HepG2 (cell line): ENCODE measurements at regions not wholly inside any gene's neighbourhood (a gene's known extent, or its start where the extent isn't known, plus 50 kb on each side); places are given as distances from the start of the nearest gene placed in this dataset.

ENCODE experiments used
- ATAC-seq: fragments of 200-7000 bp; cut with Tn5 transposase; 3 replicates; pipeline ENCODE4 v1.9.1; 2020; ENCODE audit warnings: mild to moderate bottlenecking, moderate library complexity
- BruUV-seq: library from RNA; stranded (reverse); fragments of 400-500 nt; replicated peaks from 2 replicates; lab custom pipeline; 2021; lab: Mats Ljungman, UMichigan
- CTCF ChIA-PET: fragments of 300-600 bp; formaldehyde crosslinking; extraction: SDS; loops from one replicate; lab custom pipeline; 2021; ENCODE audit warnings: low total read pairs, inconsistent platforms, low intra/inter-chr PET ratio; lab: Yijun Ruan, JAX
- POLR2A ChIA-PET: fragments of 350-600 bp; sonication (Branson Sonifier 250); formaldehyde crosslinking; loops from one replicate; lab custom pipeline; 2020; ENCODE audit warnings: antibody characterized with exemption, inconsistent platforms; lab: Yijun Ruan, JAX
- DNase-seq: peaks from one replicate; pipeline ENCODE4 v3.0.0-alpha.2; 2015; ENCODE audit warnings: low spot score
- FAIRE-seq: peaks from 3 replicates; lab custom pipeline; 2011; peaks lifted over from hg19 to GRCh38; lab: Jason Lieb, UNC
- H2AFZ ChIP-seq: one replicate; pipeline ENCODE4 v1.6.1; 2011; ENCODE audit warnings: low read length, inconsistent platforms
- H3K27ac ChIP-seq: fragments of 300-600 bp; 3 replicates; pipeline ENCODE4 v1.8.0; 2011; ENCODE audit warnings: mixed run types, mild to moderate bottlenecking, mixed read lengths, low read length, inconsistent platforms; ENCODE audit not compliant: insufficient read depth; ENCODE audit errors: extremely low read length
- H3K27me3 ChIP-seq, 2 experiments: fragments of 200-600 bp in 1 of 2; 2 replicates in 1 of 2; 3 replicates in 1 of 2; pipeline versions ENCODE4 v1.6.0 to v1.8.0; 2011; ENCODE audit warnings: low read length in 2 of 2, mild to moderate bottlenecking in 2 of 2, moderate library complexity in 2 of 2, inconsistent platforms in 1 of 2; ENCODE audit not compliant: insufficient read depth in 2 of 2, control insufficient read depth in 1 of 2
- H3K36me3 ChIP-seq, 2 experiments: fragments of 200-600 bp in 1 of 2; replicated peaks in 1 of 2; 2 replicates in 1 of 2; 3 replicates in 1 of 2; pipeline versions ENCODE4 v1.5.1 to v1.8.0; 2011; ENCODE audit warnings: low read length in 2 of 2, inconsistent platforms in 1 of 2; ENCODE audit not compliant: insufficient read depth in 2 of 2, control insufficient read depth in 1 of 2
- H3K4me1 ChIP-seq: 2 replicates; pipeline ENCODE4 v1.5.1; 2012; ENCODE audit warnings: low read length, inconsistent platforms; ENCODE audit not compliant: insufficient read depth
- H3K4me2 ChIP-seq: 2 replicates; pipeline ENCODE4 v1.6.0; 2011; ENCODE audit warnings: low read depth, low read length, inconsistent platforms
- H3K4me3 ChIP-seq, 3 experiments: fragments of 200-600 bp in 1 of 3; sonication (generic), shearing (Covaris generic) in 1 of 3; replicated peaks in 1 of 3; 2 replicates each; pipeline ENCODE4 v1.5.1; 2011 to 2016; ENCODE audit warnings: low read length in 3 of 3, inconsistent platforms in 2 of 3, low read depth in 2 of 3, mild to moderate bottlenecking in 2 of 3, control low read depth in 1 of 3, mixed read lengths in 1 of 3; ENCODE audit not compliant: insufficient read depth in 1 of 3
- H3K79me2 ChIP-seq: one replicate; pipeline ENCODE4 v1.6.1; 2011; ENCODE audit warnings: low read length, inconsistent platforms; ENCODE audit not compliant: insufficient read depth
- H3K9ac ChIP-seq: 2 replicates; pipeline ENCODE4 v1.6.0; 2011; ENCODE audit warnings: mild to moderate bottlenecking, low read depth, low read length, inconsistent platforms; ENCODE audit not compliant: insufficient read depth
- H3K9me3 ChIP-seq: 2 replicates; pipeline ENCODE4 v1.5.1; 2012; ENCODE audit warnings: mild to moderate bottlenecking, low read length
- H4K20me1 ChIP-seq: 2 replicates; pipeline ENCODE4 v1.6.0; 2011; ENCODE audit warnings: inconsistent platforms, mild to moderate bottlenecking, low read length, moderate library complexity; ENCODE audit not compliant: insufficient read depth
- CEBPB ChIP-seq: IDR thresholded peaks from 2 replicates; pipeline ENCODE4 v1.6.1; 2011; ENCODE audit warnings: low read depth, low read length, improper control_type of control experiment, borderline replicate concordance
- CREB1 ChIP-seq, 2 experiments: fragments of 450-650 bp in 1 of 2; IDR thresholded peaks; 2 replicates each; pipeline ENCODE4 v1.6.1; 2016 to 2017; ENCODE audit warnings: control low read depth in 1 of 2, mild to moderate bottlenecking in 1 of 2, missing compliant biosample characterization in 1 of 2, missing genetic modification characterization in 1 of 2
- HNF4A ChIP-seq: sonication (generic); formaldehyde crosslinking; IDR thresholded peaks from 2 replicates; pipeline ENCODE4 v1.4.0; 2020; ENCODE audit warnings: missing genetic modification reagents
- RFXAP ChIP-seq: sonication (generic); formaldehyde crosslinking; IDR thresholded peaks from 2 replicates; pipeline ENCODE4 v1.4.0; 2020; ENCODE audit warnings: missing genetic modification reagents, borderline replicate concordance
- SMAD1 ChIP-seq: sonication (generic); formaldehyde crosslinking; IDR thresholded peaks from 2 replicates; pipeline ENCODE4 v1.4.0; 2020; ENCODE audit warnings: missing genetic modification reagents, low read depth, mild to moderate bottlenecking, borderline replicate concordance
- XBP1 ChIP-seq: sonication (generic); formaldehyde crosslinking; IDR thresholded peaks from 2 replicates; pipeline ENCODE4 v1.5.0; 2020; ENCODE audit warnings: missing genetic modification reagents
- ZBTB10 ChIP-seq: sonication (generic); formaldehyde crosslinking; IDR thresholded peaks from 2 replicates; pipeline ENCODE4 v1.4.0; 2020; ENCODE audit warnings: missing genetic modification reagents, borderline replicate concordance
- ZC3H13 ChIP-seq: sonication (generic); formaldehyde crosslinking; IDR thresholded peaks from 2 replicates; pipeline ENCODE4 v1.8.1; 2023; ENCODE audit warnings: mild to moderate bottlenecking, missing genetic modification reagents, moderate library complexity
- ZNF331 ChIP-seq: sonication (generic); formaldehyde crosslinking; IDR thresholded peaks from 2 replicates; pipeline ENCODE4 v1.4.0; 2020; ENCODE audit warnings: missing genetic modification reagents
- ZNF354B ChIP-seq: sonication (generic); formaldehyde crosslinking; IDR thresholded peaks from 2 replicates; pipeline ENCODE4 v1.8.0; 2022; ENCODE audit warnings: mild to moderate bottlenecking, missing genetic modification reagents
- ZNF639 ChIP-seq: conservative IDR thresholded peaks from 2 replicates; pipeline ENCODE4 v1.6.1; 2018; ENCODE audit warnings: missing genetic modification reagents
- ZNF710 ChIP-seq: sonication (generic); formaldehyde crosslinking; IDR thresholded peaks from 2 replicates; pipeline ENCODE4 v1.5.0; 2020; ENCODE audit warnings: mild to moderate bottlenecking, missing genetic modification reagents, borderline replicate concordance
- ZNF761 ChIP-seq: sonication (generic); formaldehyde crosslinking; conservative IDR thresholded peaks from 2 replicates; pipeline ENCODE4 v1.4.0; 2020; ENCODE audit warnings: mild to moderate bottlenecking, missing genetic modification reagents
- WGBS: methylation state at CpG from one replicate; pipeline ENCODE4 v1.1.6; 2017; ENCODE audit warnings: low lambda C conversion rate; 5-methylcytosine and 5-hydroxymethylcytosine counted together
- in situ Hi-C: cut with HindIII; loops from 2 replicates; pipeline ENCODE4 v1.10.0; 2017; ENCODE audit warnings: low pct_unique_long_range_greater_than_20kb; ENCODE audit not compliant: extremely low pct_ligation_motif_present
- intact Hi-C: fragments of 100-400 bp; cut with micrococcal nuclease; formaldehyde crosslinking; loops from one replicate; pipeline ENCODE4 v1.10.0; 2022; ENCODE audit not compliant: unreplicated experiment

GRCh38 chr9:87112656-87113055 lies 165.3 kb upstream of the GAS1 start:
- H3K4me2 ChIP-seq, result no peak overlapping the region
- no peak overlapping the region for H3K4me3 ChIP-seq
- DNase-seq (no peak), FAIRE-seq (no peak), ATAC-seq (no peak)
- no peaks in the 10 kb centered on the region for H3K79me2 ChIP-seq
- no TSS peak for BruUV-seq
- WGBS, result 12% methylated on average over 4 of the region's 5 CpGs
- no peaks in the 10 kb centered on the region; a peak in 1 of 5 replicates for H3K27me3 ChIP-seq
- no peaks in the 10 kb centered on the region for H3K9me3 ChIP-seq
- intact Hi-C loops, result loop anchor here (5.0 kb wide), 1 partner anchor 485 kb away; no protein-coding TSS in a partner anchor
- H2AFZ ChIP-seq, result no peak overlapping the region
- H3K27ac ChIP-seq, result no peak overlapping the region
- ChIA-PET POLR2A (no interaction called here), CTCF (no interaction called here)
- no peaks in the 10 kb centered on the region for H3K4me1 ChIP-seq
- no peaks in the 10 kb centered on the region for H3K36me3 ChIP-seq
- in situ Hi-C loops, result no loop called here
- no peaks in the 10 kb centered on the region for H4K20me1 ChIP-seq
- H3K9ac ChIP-seq, result no peak overlapping the region
- TF ChIP-seq ZNF710 (CRISPR knock-in tag) (no peak), CEBPB (no peak), HNF4A (CRISPR knock-in tag) (no peak), ZNF761 (no peak)

GRCh38 chr9:87113874-87114273 lies 166.6 kb upstream of the GAS1 start:
- H3K4me1 ChIP-seq, result no peaks in the 10 kb centered on the region
- DNase-seq (no peak), ATAC-seq (no peak), FAIRE-seq (no peak)
- no peaks in the 10 kb centered on the region for H3K36me3 ChIP-seq
- ChIA-PET CTCF (no interaction called here), POLR2A (no interaction called here)
- no peaks in the 10 kb centered on the region for H3K79me2 ChIP-seq
- intact Hi-C loops (loop anchor here (5.0 kb wide), 1 partner anchor 487 kb away; no protein-coding TSS in a partner anchor), in situ Hi-C loops (no loop called here)
- no peak overlapping the region for H3K27ac ChIP-seq
- no peaks in the 10 kb centered on the region; a peak in 1 of 5 replicates for H3K27me3 ChIP-seq
- H3K9me3 ChIP-seq, result no peaks in the 10 kb centered on the region
- no peak overlapping the region for H2AFZ ChIP-seq
- no TSS peak for BruUV-seq
- no peak overlapping the region for H3K4me3 ChIP-seq
- H3K4me2 ChIP-seq, result no peak overlapping the region
- no peaks in the 10 kb centered on the region for H4K20me1 ChIP-seq
- H3K9ac ChIP-seq, result no peak overlapping the region
- WGBS, result 2% methylated on average over 2 of the region's 2 CpGs
- TF ChIP-seq SMAD1 (CRISPR knock-in tag), result no peak
- no peak for TF ChIP-seq ZNF331 (CRISPR knock-in tag)
- TF ChIP-seq ZBTB10 (CRISPR knock-in tag), result no peak
- TF ChIP-seq ZNF639 (CRISPR knock-in tag), result no peak
- no peak for TF ChIP-seq RFXAP (CRISPR knock-in tag)
- no peak for TF ChIP-seq CREB1 (IDR thresholded peaks at IDR 0.05)
- no peak for TF ChIP-seq CREB1 (CRISPR knock-in tag; IDR thresholded peaks at IDR 0.05)
- no peak for TF ChIP-seq ZC3H13
- no peak for TF ChIP-seq XBP1 (CRISPR knock-in tag)
- no peak for TF ChIP-seq ZNF354B (CRISPR knock-in tag)
